ENCODE measurements at regions not wholly inside any gene's neighbourhood (a gene's known extent, or its start where the extent isn't known, plus 50 kb on each side); places are given as distances from the start of the nearest gene placed in this dataset.

- no peak overlapping the region for H3K4me3 ChIP-seq (ENCODE audit: low read depth, low read length)
- TF ChIP-seq CTCF (conservative IDR thresholded peaks at IDR 0.05; ENCODE audit: low read depth, low read length): no peak
- no peak for DNase-seq (ENCODE audit: low read depth)
Measured at GRCh38 chr2:12302140-12302539, 414.6 kb upstream of the TRIB2 start.

DNA sequence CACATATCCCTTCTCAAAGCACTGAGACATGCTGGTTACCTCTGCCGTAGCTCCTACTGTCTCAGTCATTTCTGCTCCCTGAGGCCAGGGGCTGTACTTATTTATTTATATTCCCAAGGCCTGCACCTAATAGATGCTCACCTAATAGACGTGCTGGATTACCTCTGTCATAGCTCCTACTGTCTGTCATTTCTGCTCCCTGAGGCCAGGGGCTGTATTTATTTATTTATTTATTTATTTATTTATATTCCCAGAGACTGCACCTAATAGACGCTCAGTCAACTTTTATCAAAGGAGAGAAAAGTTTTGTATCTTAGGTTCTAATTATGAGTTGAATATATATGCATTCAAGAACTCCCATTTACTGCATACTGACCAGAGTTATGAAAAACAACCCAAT lies 414.0 kb upstream of the TRIB2 start:
- no peak overlapping the region for H3K4me3 ChIP-seq (ENCODE audit: low read depth, low read length)
- no peak for DNase-seq (ENCODE audit: low read depth)
- no peak for TF ChIP-seq CTCF (conservative IDR thresholded peaks at IDR 0.05; ENCODE audit: low read depth, low read length)

DNA sequence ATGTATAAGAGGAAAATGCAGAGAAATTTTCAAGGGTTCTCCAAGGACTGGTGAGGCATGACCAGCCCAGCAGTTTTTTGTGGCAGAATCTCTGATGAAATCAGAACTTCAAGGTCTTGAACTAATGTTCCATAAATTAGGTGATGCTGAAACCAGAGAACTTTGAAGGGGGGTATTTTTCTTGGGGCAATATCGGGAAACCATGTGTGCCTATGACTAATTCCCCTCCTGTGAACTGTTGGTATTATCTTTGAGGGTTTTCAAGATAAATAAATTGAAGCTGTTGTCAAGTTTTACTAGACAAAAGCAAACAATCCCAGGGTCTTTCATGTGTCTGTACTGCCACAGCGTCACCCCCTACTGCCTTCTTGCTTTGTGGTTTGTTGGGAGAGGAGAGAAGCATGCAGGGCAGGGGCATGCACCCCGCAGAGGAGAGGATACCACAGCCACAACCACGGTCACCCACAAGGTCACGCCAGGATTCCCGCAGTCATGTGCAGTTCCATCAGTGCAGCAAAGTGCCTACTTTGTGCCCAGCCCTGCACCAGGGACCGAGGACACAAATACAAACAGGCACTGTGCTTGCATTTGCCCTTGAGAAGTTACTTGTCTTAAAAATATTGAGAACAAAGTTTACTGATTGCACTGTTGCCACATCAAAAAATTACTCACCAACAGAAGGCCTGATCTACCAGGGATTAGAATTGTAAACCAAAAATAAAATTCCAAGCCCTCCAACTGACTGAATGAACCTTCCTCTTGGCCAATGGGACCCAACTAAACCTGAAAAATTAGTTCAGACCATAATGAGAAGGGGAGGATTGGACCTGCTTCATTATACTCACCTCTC lies 413.3 kb upstream of the TRIB2 start:
- peak; percentile 78 for DNase-seq (ENCODE audit: low read depth)
- no peak for TF ChIP-seq CTCF (conservative IDR thresholded peaks at IDR 0.05; ENCODE audit: low read depth, low read length)
- no peak overlapping the region for H3K4me3 ChIP-seq (ENCODE audit: low read depth, low read length)

GRCh38 chr2:12304564-12305171 lies 412.1 kb upstream of the TRIB2 start:
- no peak for TF ChIP-seq CTCF (conservative IDR thresholded peaks at IDR 0.05; ENCODE audit: low read depth, low read length)
- no peak for DNase-seq (ENCODE audit: low read depth)
- H3K4me3 ChIP-seq (ENCODE audit: low read depth, low read length): no peak overlapping the region

DNA sequence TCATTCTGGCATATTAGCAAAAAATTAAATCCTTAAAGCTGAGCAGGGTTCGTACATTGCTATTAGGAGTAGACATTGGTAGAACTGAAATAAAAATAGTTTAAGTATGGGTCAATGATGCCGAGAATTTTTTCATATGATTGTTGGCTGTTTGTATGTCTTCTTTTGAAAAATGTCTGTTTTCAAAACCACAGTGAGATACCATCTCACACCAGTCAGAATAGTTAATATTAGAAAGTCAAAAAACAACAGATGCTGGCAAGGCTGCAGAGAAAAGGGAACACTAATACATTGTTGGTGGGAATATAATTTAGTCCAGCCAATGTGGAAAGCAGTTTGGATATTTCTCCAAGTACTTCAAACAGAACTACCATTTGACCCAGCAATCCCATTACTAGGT lies 410.8 kb upstream of the TRIB2 start:
- no peak for DNase-seq (ENCODE audit: low read depth)
- no peak overlapping the region for H3K4me3 ChIP-seq (ENCODE audit: low read depth, low read length)
- TF ChIP-seq CTCF (conservative IDR thresholded peaks at IDR 0.05; ENCODE audit: low read depth, low read length): no peak

GRCh38 chr2:12310399-12310798 lies 406.3 kb upstream of the TRIB2 start:
- H3K4me3 ChIP-seq (ENCODE audit: low read depth, low read length): no peak overlapping the region
- TF ChIP-seq CTCF (conservative IDR thresholded peaks at IDR 0.05; ENCODE audit: low read depth, low read length): no peak
- no peak for DNase-seq (ENCODE audit: low read depth)

All from epithelial cell of proximal tubule (primary cell).